ENCODE measurements at regions not wholly inside any gene's neighbourhood (a gene's known extent, or its start where the extent isn't known, plus 50 kb on each side); places are given as distances from the start of the nearest gene placed in this dataset.

- no CpG with 5 or more reads among the region's 46 CpGs for WGBS (ENCODE audit: extremely low coverage, insufficient coverage, low lambda C conversion rate)
- H4K8ac ChIP-seq (ENCODE audit: low read depth, low read length), result no peak overlapping the region
Observed at GRCh38 chr7:424961-425793, 94.5 kb downstream of the PDGFA start.

GRCh38 chr7:425794-426188, 93.9 kb downstream of the PDGFA start:
- Histone ChIP-seq H3K4ac (ENCODE audit: low read depth, low read length) (no peak overlapping the region), H4K5ac (ENCODE audit: low read length) (no peak overlapping the region), H4K8ac (ENCODE audit: low read depth, low read length) (no peak overlapping the region), H3K18ac (ENCODE audit: low read length) (no peak overlapping the region), H3K56ac (ENCODE audit: low read length) (no peak overlapping the region), H3K9ac (ENCODE audit: low read length) (no peak overlapping the region), H3K36me3 (ENCODE audit: control insufficient read depth, insufficient read depth, low read length) (no peaks in the 10 kb centered on the region), H3K27ac (ENCODE audit: low read depth, low read length) (no peak overlapping the region), H3K27me3 (ENCODE audit: insufficient read depth, low read length, poor library complexity) (no peaks in the 10 kb centered on the region), H3K4me1 (ENCODE audit: control insufficient read depth, low read depth, low read length) (no peaks in the 10 kb centered on the region), H3K23ac (ENCODE audit: low read length) (no peak overlapping the region), H2BK120ac (ENCODE audit: low read depth, low read length) (no peak overlapping the region), H2BK5ac (ENCODE audit: low read length) (no peak overlapping the region), H3K79me2 (ENCODE audit: control insufficient read depth, insufficient read depth, low read length) (no peaks in the 10 kb centered on the region), H2BK15ac (replicated peaks; ENCODE audit: low read depth) (no peak overlapping the region), H3K4me3 (ENCODE audit: low read length) (no peak overlapping the region), H3K4me2 (ENCODE audit: low read length) (no peak overlapping the region), H2AK5ac (ENCODE audit: low read length) (no peak overlapping the region), H3K79me1 (ENCODE audit: low read length) (no peaks in the 10 kb centered on the region)
- no CpG with 5 or more reads among the region's 16 CpGs for WGBS (ENCODE audit: extremely low coverage, insufficient coverage, low lambda C conversion rate)
- DNase-seq, result no peak

More at GRCh38 chr7:424961-425793, 94.5 kb downstream of the PDGFA start:
- no peak overlapping the region for H3K4me3 ChIP-seq (ENCODE audit: low read length)
- no peaks in the 10 kb centered on the region for H3K27me3 ChIP-seq (ENCODE audit: insufficient read depth, low read length, poor library complexity)
- no peak overlapping the region for H3K27ac ChIP-seq (ENCODE audit: low read depth, low read length)
- no peak overlapping the region for H3K4ac ChIP-seq (ENCODE audit: low read depth, low read length)
- no peak overlapping the region for H2BK15ac ChIP-seq (replicated peaks; ENCODE audit: low read depth)
- no peak overlapping the region for H3K4me2 ChIP-seq (ENCODE audit: low read length)
- H4K5ac ChIP-seq (ENCODE audit: low read length), result no peak overlapping the region
- H2BK120ac ChIP-seq (ENCODE audit: low read depth, low read length), result no peak overlapping the region
- no peak overlapping the region for H3K9ac ChIP-seq (ENCODE audit: low read length)
- H3K23ac ChIP-seq (ENCODE audit: low read length), result no peak overlapping the region
- no peaks in the 10 kb centered on the region for H3K36me3 ChIP-seq (ENCODE audit: control insufficient read depth, insufficient read depth, low read length)
- no peak overlapping the region for H3K18ac ChIP-seq (ENCODE audit: low read length)
- no peak overlapping the region for H2AK5ac ChIP-seq (ENCODE audit: low read length)
- no peak overlapping the region for H3K56ac ChIP-seq (ENCODE audit: low read length)
- H3K79me1 ChIP-seq (ENCODE audit: low read length), result no peaks in the 10 kb centered on the region
- H2BK5ac ChIP-seq (ENCODE audit: low read length), result no peak overlapping the region
- H3K4me1 ChIP-seq (ENCODE audit: control insufficient read depth, low read depth, low read length), result no peaks in the 10 kb centered on the region
- no peak for DNase-seq
- H3K79me2 ChIP-seq (ENCODE audit: control insufficient read depth, insufficient read depth, low read length), result no peaks in the 10 kb centered on the region

- Histone ChIP-seq H3K23ac (ENCODE audit: low read length) (no peak overlapping the region), H4K5ac (ENCODE audit: low read length) (no peak overlapping the region), H3K27me3 (ENCODE audit: insufficient read depth, low read length, poor library complexity) (no peaks in the 10 kb centered on the region), H3K4ac (ENCODE audit: low read depth, low read length) (no peak overlapping the region), H3K56ac (ENCODE audit: low read length) (no peak overlapping the region), H3K9ac (ENCODE audit: low read length) (no peak overlapping the region), H3K4me2 (ENCODE audit: low read length) (no peak overlapping the region), H3K18ac (ENCODE audit: low read length) (no peak overlapping the region), H3K27ac (ENCODE audit: low read depth, low read length) (no peak overlapping the region), H3K79me2 (ENCODE audit: control insufficient read depth, insufficient read depth, low read length) (no peaks in the 10 kb centered on the region), H3K36me3 (ENCODE audit: control insufficient read depth, insufficient read depth, low read length) (no peaks in the 10 kb centered on the region), H2BK15ac (replicated peaks; ENCODE audit: low read depth) (no peak overlapping the region), H2BK5ac (ENCODE audit: low read length) (no peak overlapping the region), H2BK120ac (ENCODE audit: low read depth, low read length) (no peak overlapping the region), H2AK5ac (ENCODE audit: low read length) (no peak overlapping the region), H3K4me1 (ENCODE audit: control insufficient read depth, low read depth, low read length) (no peaks in the 10 kb centered on the region), H3K79me1 (ENCODE audit: low read length) (no peaks in the 10 kb centered on the region), H3K4me3 (ENCODE audit: low read length) (no peak overlapping the region), H4K8ac (ENCODE audit: low read depth, low read length) (no peak overlapping the region)
- DNase-seq, result no peak
- WGBS (ENCODE audit: extremely low coverage, insufficient coverage, low lambda C conversion rate), result no CpG with 5 or more reads among the region's 12 CpGs
Observed at GRCh38 chr7:426510-426909, 93.1 kb downstream of the PDGFA start.

GRCh38 chr7:427506-428103, 92.0 kb downstream of the PDGFA start:
- no peak overlapping the region for H3K18ac ChIP-seq (ENCODE audit: low read length)
- no peak overlapping the region for H2AK5ac ChIP-seq (ENCODE audit: low read length)
- H2BK5ac ChIP-seq (ENCODE audit: low read length), result no peak overlapping the region
- no peak overlapping the region for H2BK120ac ChIP-seq (ENCODE audit: low read depth, low read length)
- H4K8ac ChIP-seq (ENCODE audit: low read depth, low read length), result no peak overlapping the region
- WGBS (ENCODE audit: extremely low coverage, insufficient coverage, low lambda C conversion rate), result no CpG with 5 or more reads among the region's 18 CpGs
- H3K27ac ChIP-seq (ENCODE audit: low read depth, low read length), result no peak overlapping the region
- H3K79me2 ChIP-seq (ENCODE audit: control insufficient read depth, insufficient read depth, low read length), result no peaks in the 10 kb centered on the region
- H3K36me3 ChIP-seq (ENCODE audit: control insufficient read depth, insufficient read depth, low read length), result no peaks in the 10 kb centered on the region
- H3K4me2 ChIP-seq (ENCODE audit: low read length), result no peak overlapping the region
- H3K9ac ChIP-seq (ENCODE audit: low read length), result no peak overlapping the region
- H3K27me3 ChIP-seq (ENCODE audit: insufficient read depth, low read length, poor library complexity), result no peaks in the 10 kb centered on the region
- H4K5ac ChIP-seq (ENCODE audit: low read length), result no peak overlapping the region
- no peaks in the 10 kb centered on the region for H3K79me1 ChIP-seq (ENCODE audit: low read length)
- no peak overlapping the region for H3K56ac ChIP-seq (ENCODE audit: low read length)
- no peak overlapping the region for H3K23ac ChIP-seq (ENCODE audit: low read length)
- no peak overlapping the region for H3K4ac ChIP-seq (ENCODE audit: low read depth, low read length)
- DNase-seq, result no peak
- no peak overlapping the region for H3K4me3 ChIP-seq (ENCODE audit: low read length)
- H2BK15ac ChIP-seq (replicated peaks; ENCODE audit: low read depth), result no peak overlapping the region
- H3K4me1 ChIP-seq (ENCODE audit: control insufficient read depth, low read depth, low read length), result no peaks in the 10 kb centered on the region

GRCh38 chr7:428387-428786, 91.3 kb downstream of the PDGFA start:
- no CpG with 5 or more reads among the region's 18 CpGs for WGBS (ENCODE audit: extremely low coverage, insufficient coverage, low lambda C conversion rate)
- no peaks in the 10 kb centered on the region for H3K79me2 ChIP-seq (ENCODE audit: control insufficient read depth, insufficient read depth, low read length)

More at GRCh38 chr7:428387-428786, 91.3 kb downstream of the PDGFA start:
- H2BK15ac ChIP-seq (replicated peaks; ENCODE audit: low read depth), result no peak overlapping the region
- no peak overlapping the region for H4K5ac ChIP-seq (ENCODE audit: low read length)
- H3K4me1 ChIP-seq (ENCODE audit: control insufficient read depth, low read depth, low read length), result no peaks in the 10 kb centered on the region
- no peak overlapping the region for H3K18ac ChIP-seq (ENCODE audit: low read length)
- H3K36me3 ChIP-seq (ENCODE audit: control insufficient read depth, insufficient read depth, low read length), result no peaks in the 10 kb centered on the region
- no peak overlapping the region for H3K9ac ChIP-seq (ENCODE audit: low read length)
- no peak overlapping the region for H3K27ac ChIP-seq (ENCODE audit: low read depth, low read length)
- no peak overlapping the region for H3K56ac ChIP-seq (ENCODE audit: low read length)
- H3K4me3 ChIP-seq (ENCODE audit: low read length), result no peak overlapping the region
- no peak overlapping the region for H3K4ac ChIP-seq (ENCODE audit: low read depth, low read length)
- no peak overlapping the region for H3K4me2 ChIP-seq (ENCODE audit: low read length)
- no peak for DNase-seq
- H2BK120ac ChIP-seq (ENCODE audit: low read depth, low read length), result no peak overlapping the region
- H2AK5ac ChIP-seq (ENCODE audit: low read length), result no peak overlapping the region
- no peak overlapping the region for H4K8ac ChIP-seq (ENCODE audit: low read depth, low read length)
- H3K79me1 ChIP-seq (ENCODE audit: low read length), result no peaks in the 10 kb centered on the region
- no peaks in the 10 kb centered on the region for H3K27me3 ChIP-seq (ENCODE audit: insufficient read depth, low read length, poor library complexity)
- H3K23ac ChIP-seq (ENCODE audit: low read length), result no peak overlapping the region
- H2BK5ac ChIP-seq (ENCODE audit: low read length), result no peak overlapping the region
